Endothelial cell of umbilical vein (primary cell): ENCODE measurements at regions not wholly inside any gene's neighbourhood (a gene's known extent, or its start where the extent isn't known, plus 50 kb on each side); places are given as distances from the start of the nearest gene placed in this dataset.

Experiments
- CTCF ChIP-seq, 2 donors: IDR thresholded peaks; 1 replicate in 1 of 2; 2 replicates in 1 of 2; pipeline ENCODE4 v1.5.1; 2011; ENCODE audit warnings: low read length in 2 of 2, mild to moderate bottlenecking in 2 of 2, moderate library complexity in 2 of 2, control low read depth in 1 of 2, inconsistent platforms in 1 of 2, low read depth in 1 of 2; ENCODE audit not compliant: insufficient read depth in 1 of 2; ENCODE audit errors: extremely low read depth in 1 of 2
- EZH2 ChIP-seq: IDR thresholded peaks from 2 replicates; pipeline ENCODE4 v1.6.1; 2012; ENCODE audit warnings: borderline replicate concordance, low read depth, mild to moderate bottlenecking, moderate library complexity, low read length, inconsistent platforms; ENCODE audit not compliant: severe bottlenecking
- GATA2 ChIP-seq: IDR thresholded peaks from 2 replicates; pipeline ENCODE4 v1.7.0; 2011; ENCODE audit warnings: low read depth, mild to moderate bottlenecking, moderate library complexity, mixed read lengths, low read length; ENCODE audit not compliant: insufficient read length, insufficient read depth

GRCh38 chr9:99579964-99580363, 241.7 kb upstream of the NR4A3 start:
- TF ChIP-seq GATA2, result no peak
- no peak for TF ChIP-seq CTCF (IDR thresholded peaks at IDR 0.05; ENCODE audit: extremely low read depth in 1 of 2, insufficient read depth in 1 of 2, low read depth in 1 of 2, low read length in 2 of 2)
- no peak for TF ChIP-seq EZH2
